Uterus (tissue), 3 donors: ENCODE measurements at regions not wholly inside any gene's neighbourhood (a gene's known extent, or its start where the extent isn't known, plus 50 kb on each side); places are given as distances from the start of the nearest gene placed in this dataset.
A peak's percentile ranks its signal among the peaks of the same experiment; 100 is the strongest.

Experiments
- DNase-seq, 2 donors: peaks; one replicate each; pipeline ENCODE4 v3.0.0-alpha.2; 2019 to 2020
- H3K27ac ChIP-seq, 2 donors: fragments of 200-600 bp; sonication (generic); 1 replicate in 1 of 2; 2 replicates in 1 of 2; pipeline ENCODE4 v1.5.1; 2016 to 2018
- H3K27me3 ChIP-seq, 2 donors: fragments of 200-600 bp; sonication (generic); one replicate each; pipeline ENCODE4 v1.5.1; 2018 to 2019; ENCODE audit warnings: control low read depth in 1 of 2
- H3K36me3 ChIP-seq, 2 donors: fragments of 200-600 bp; sonication (generic); one replicate each; pipeline ENCODE4 v1.5.1; 2019; ENCODE audit warnings: control low read depth in 1 of 2
- H3K4me1 ChIP-seq, 2 donors: fragments of 200-600 bp; sonication (generic); one replicate each; pipeline ENCODE4 v1.5.1; 2018 to 2019; ENCODE audit warnings: control low read depth in 1 of 2
- H3K4me3 ChIP-seq, 2 donors: fragments of 200-600 bp; sonication (generic); 1 replicate in 1 of 2; 2 replicates in 1 of 2; pipeline ENCODE4 v1.5.1; 2018 to 2019; ENCODE audit warnings: mild to moderate bottlenecking in 1 of 2
- H3K9me3 ChIP-seq, 2 donors: fragments of 200-600 bp; sonication (generic); one replicate each; pipeline ENCODE4 v1.5.1; 2019; ENCODE audit warnings: control low read depth in 1 of 2
- POLR2A ChIP-seq, 2 donors: fragments of 450-650 bp; IDR thresholded peaks; one replicate each; pipeline ENCODE4 v1.6.1; 2016; ENCODE audit warnings: antibody characterized with exemption in 2 of 2, mild to moderate bottlenecking in 1 of 2, moderate library complexity in 1 of 2
- intact Hi-C: fragments of 100-400 bp; cut with DNase I; formaldehyde crosslinking; loops from one replicate; pipeline ENCODE4 v1.15.1; 2023; ENCODE audit warnings: low total_unique reads
- TF ChIP-seq, protein P1 (sequence below), 4 experiments: fragments of 200-600 bp in 2 of 4; fragments of 450-650 bp in 2 of 4; sonication (generic) in 2 of 4; IDR thresholded peaks; one replicate each; pipeline ENCODE4 v1.5.1; 2016 to 2019; ENCODE audit warnings: antibody characterized with exemption in 4 of 4, mild to moderate bottlenecking in 2 of 4, moderate library complexity in 1 of 4
- donor health status: DM: yes; HTN: yes; CAD: no.

DNA sequence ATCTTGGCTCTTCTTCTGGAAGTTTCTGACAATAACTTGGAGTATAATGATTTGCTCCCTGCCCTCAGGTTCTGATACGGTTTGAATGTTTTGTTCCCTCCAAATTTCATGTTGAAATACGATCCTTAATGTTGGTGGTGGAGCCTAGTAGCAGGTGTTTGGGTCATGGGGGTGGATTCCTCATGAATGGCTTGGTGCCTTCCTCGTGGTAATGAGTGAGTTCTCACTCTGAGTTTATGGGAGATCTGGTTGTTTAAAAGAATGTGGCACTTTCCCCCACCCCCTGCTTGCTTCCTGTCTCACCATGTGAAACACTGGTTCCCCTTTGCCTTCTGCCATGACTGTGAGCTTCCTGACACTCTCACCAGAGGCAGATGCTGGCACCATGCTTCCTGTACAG lies 103.0 kb upstream of the OSMR start:
- DNase-seq, result no peak
- intact Hi-C loops, result no loop called here
- TF ChIP-seq, protein P1, sequence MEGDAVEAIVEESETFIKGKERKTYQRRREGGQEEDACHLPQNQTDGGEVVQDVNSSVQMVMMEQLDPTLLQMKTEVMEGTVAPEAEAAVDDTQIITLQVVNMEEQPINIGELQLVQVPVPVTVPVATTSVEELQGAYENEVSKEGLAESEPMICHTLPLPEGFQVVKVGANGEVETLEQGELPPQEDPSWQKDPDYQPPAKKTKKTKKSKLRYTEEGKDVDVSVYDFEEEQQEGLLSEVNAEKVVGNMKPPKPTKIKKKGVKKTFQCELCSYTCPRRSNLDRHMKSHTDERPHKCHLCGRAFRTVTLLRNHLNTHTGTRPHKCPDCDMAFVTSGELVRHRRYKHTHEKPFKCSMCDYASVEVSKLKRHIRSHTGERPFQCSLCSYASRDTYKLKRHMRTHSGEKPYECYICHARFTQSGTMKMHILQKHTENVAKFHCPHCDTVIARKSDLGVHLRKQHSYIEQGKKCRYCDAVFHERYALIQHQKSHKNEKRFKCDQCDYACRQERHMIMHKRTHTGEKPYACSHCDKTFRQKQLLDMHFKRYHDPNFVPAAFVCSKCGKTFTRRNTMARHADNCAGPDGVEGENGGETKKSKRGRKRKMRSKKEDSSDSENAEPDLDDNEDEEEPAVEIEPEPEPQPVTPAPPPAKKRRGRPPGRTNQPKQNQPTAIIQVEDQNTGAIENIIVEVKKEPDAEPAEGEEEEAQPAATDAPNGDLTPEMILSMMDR (IDR thresholded peaks at IDR 0.05), result no peak
- TF ChIP-seq POLR2A (IDR thresholded peaks at IDR 0.05), result no peak

DNA sequence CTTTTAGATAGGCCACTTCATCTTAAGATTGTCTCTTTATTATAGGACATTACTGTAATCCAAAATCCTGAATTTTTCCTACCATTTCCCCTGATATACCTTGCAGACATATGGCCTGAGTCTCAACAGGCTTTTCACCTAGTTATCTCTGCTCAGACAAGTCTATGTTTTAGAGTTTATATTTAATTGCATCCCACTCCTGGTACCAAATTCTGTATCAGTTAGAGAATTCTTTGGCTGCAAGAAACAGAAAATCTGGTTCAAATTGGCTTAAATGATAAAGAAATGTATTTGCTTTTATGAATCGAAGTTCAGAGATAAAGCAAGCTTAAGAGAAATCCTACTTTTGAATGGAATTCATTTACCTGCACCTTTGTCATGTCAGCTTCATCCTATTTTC lies 102.2 kb upstream of the OSMR start:
- H3K27ac ChIP-seq, result no peak overlapping the region
- intact Hi-C loops, result no loop called here
- no peaks in the 10 kb centered on the region for H3K4me1 ChIP-seq
- H3K9me3 ChIP-seq, result no peaks in the 10 kb centered on the region
- no peak for TF ChIP-seq POLR2A (IDR thresholded peaks at IDR 0.05)
- TF ChIP-seq, protein P1 (IDR thresholded peaks at IDR 0.05), result no peak
- H3K4me3 ChIP-seq, result no peak overlapping the region
- DNase-seq, result no peak
- no peaks in the 10 kb centered on the region for H3K36me3 ChIP-seq
- no peaks in the 10 kb centered on the region for H3K27me3 ChIP-seq

More for the DNA sequence above, 103.0 kb upstream of the OSMR start:
- Histone ChIP-seq H3K4me1 (no peaks in the 10 kb centered on the region), H3K9me3 (no peaks in the 10 kb centered on the region), H3K4me3 (no peak overlapping the region), H3K27ac (no peak overlapping the region), H3K27me3 (no peaks in the 10 kb centered on the region), H3K36me3 (no peaks in the 10 kb centered on the region)

DNA sequence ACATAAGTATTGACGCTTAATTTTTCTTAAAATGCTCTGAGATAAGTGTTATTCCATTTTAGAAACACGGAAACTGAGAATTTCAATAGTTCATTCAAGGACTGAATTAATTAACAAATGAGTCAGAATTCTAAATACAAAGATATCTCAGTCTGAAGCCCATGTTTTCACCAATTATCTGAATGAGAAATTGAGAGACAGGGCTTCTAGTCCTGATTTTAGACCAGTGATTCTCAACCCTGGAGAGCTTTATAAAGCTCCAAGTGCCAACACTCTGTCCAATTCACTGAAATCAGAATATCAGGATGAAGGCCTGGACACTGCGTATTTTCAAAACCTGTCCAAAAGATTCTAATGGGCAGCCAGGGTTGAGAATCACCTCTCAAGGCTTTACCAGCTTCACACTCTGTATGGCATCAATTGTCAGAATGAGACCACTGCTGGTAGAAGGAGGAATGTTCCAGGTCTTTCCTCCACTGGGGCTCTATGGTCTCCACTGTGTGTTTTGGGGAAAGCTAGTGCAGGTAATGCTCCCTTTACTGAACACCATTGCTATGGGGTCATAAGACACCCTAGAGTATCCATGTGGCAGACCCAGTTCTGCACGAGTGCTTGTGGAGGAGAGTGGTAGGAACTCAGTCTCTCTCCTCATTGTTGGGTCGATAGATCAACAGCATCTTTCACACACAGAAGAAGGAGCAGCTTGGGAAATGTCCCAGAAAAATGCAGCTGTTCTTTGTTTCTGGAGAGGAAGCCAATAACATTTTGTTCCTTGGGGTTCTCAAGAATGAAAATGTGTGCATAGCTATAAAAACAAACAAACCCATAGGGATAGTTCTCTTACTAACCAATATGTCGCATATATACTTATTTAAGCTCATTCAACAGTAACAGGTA lies 99.7 kb upstream of the OSMR start:
- intact Hi-C loops, result no loop called here

DNA sequence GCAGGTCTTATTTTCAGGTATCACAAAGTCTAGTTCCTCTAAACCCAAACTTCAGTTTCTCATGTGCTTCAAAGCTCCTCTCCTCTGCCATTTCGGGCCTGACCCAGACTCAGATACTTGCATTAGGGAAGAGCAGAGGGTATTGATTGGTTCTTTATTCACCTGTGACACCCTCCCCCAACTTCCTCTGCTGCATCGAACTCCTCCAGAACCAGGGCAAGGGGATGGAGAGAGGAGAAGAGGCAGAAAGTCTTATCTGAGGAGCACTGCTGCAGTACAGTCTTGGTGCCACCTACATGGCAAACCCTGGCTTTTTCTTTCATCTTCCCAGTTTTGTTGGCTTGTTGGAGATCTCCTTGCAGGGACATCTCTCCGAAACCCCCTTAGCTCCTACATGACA lies 96.0 kb upstream of the OSMR start:
- intact Hi-C loops, result no loop called here
- no peak for DNase-seq

More for the DNA sequence above, 99.7 kb upstream of the OSMR start:
- no peak for DNase-seq
- H3K9me3 ChIP-seq, result no peaks in the 10 kb centered on the region
- H3K4me1 ChIP-seq, result no peaks in the 10 kb centered on the region
- TF ChIP-seq, protein P1 (IDR thresholded peaks at IDR 0.05), result no peak
- no peak for TF ChIP-seq POLR2A (IDR thresholded peaks at IDR 0.05)
- H3K27ac ChIP-seq, result peak overlapping the region in 1 of 2 donors; percentile 45
- no peak overlapping the region for H3K4me3 ChIP-seq
- H3K36me3 ChIP-seq, result no peaks in the 10 kb centered on the region
- H3K27me3 ChIP-seq, result no peaks in the 10 kb centered on the region

DNA sequence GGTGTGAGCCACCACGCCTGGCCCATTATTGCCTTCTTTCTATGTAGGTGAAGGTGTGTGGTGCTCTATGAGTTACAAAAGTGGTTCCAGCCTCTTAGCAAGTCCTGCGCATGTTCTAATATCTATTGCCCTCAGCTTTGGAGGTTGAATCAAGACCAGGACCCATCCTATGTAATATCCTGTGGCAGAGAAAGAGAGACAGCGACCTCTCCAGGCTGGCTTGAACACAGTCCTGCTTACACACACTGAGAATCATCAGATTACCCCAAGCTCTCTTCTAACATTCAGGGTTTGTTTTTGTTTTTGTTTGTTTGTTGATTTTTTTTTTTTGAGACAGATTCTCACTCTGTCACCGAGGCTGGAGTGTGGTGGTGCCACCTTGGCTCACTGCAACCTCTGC lies 94.7 kb upstream of the OSMR start:
- TF ChIP-seq, protein P1 (IDR thresholded peaks at IDR 0.05), result no peak
- no peak for TF ChIP-seq POLR2A (IDR thresholded peaks at IDR 0.05)
- H3K27me3 ChIP-seq, result no peaks in the 10 kb centered on the region
- intact Hi-C loops, result no loop called here
- no peaks in the 10 kb centered on the region for H3K4me1 ChIP-seq
- no peaks in the 10 kb centered on the region for H3K36me3 ChIP-seq
- no peak for DNase-seq
- H3K4me3 ChIP-seq, result no peak overlapping the region
- H3K27ac ChIP-seq, result no peak overlapping the region
- no peaks in the 10 kb centered on the region for H3K9me3 ChIP-seq

More for the DNA sequence above, 96.0 kb upstream of the OSMR start:
- no peaks in the 10 kb centered on the region for H3K36me3 ChIP-seq
- no peak overlapping the region for H3K27ac ChIP-seq
- no peaks in the 10 kb centered on the region for H3K27me3 ChIP-seq
- no peak for TF ChIP-seq POLR2A (IDR thresholded peaks at IDR 0.05)
- TF ChIP-seq, protein P1 (IDR thresholded peaks at IDR 0.05), result no peak
- no peaks in the 10 kb centered on the region for H3K9me3 ChIP-seq
- H3K4me3 ChIP-seq, result no peak overlapping the region
- no peaks in the 10 kb centered on the region for H3K4me1 ChIP-seq
